ENCODE measurements at regions not wholly inside any gene's neighbourhood (a gene's known extent, or its start where the extent isn't known, plus 50 kb on each side); places are given as distances from the start of the nearest gene placed in this dataset.

GRCh38 chr17:59513934-59514841 lies 51.2 kb upstream of the DHX40 start:
- no peaks in the 10 kb centered on the region for H3K4me1 ChIP-seq (ENCODE audit: control insufficient read depth, insufficient read depth, low read length)
- H4K20me1 ChIP-seq (ENCODE audit: control insufficient read depth, insufficient read depth): no peaks in the 10 kb centered on the region
- H3K9me3 ChIP-seq (replicated peaks; ENCODE audit: control insufficient read depth, insufficient read depth, low read length): no peaks in the 10 kb centered on the region
- in situ Hi-C loops (cut with MboI): no loop called here
- DNase-seq (ENCODE audit: low read depth, low spot score) (no peak), FAIRE-seq (no peak), ATAC-seq (no peak)
- SMC1A ChIA-PET (ENCODE audit: uncharacterized antibody, unreplicated experiment): no interaction called here
- no peak overlapping the region for H3K4me2 ChIP-seq (ENCODE audit: control insufficient read depth, insufficient read depth)
- RAD21 ChIA-PET (ENCODE audit: unreplicated experiment): no interaction called here
- 61% methylated on average over 8 of the region's 8 CpGs for WGBS (ENCODE audit: insufficient coverage, insufficient replicate concordance, low lambda C conversion rate, missing lambda C conversion rate)
- H3K4me3 ChIP-seq: no peak overlapping the region
- H3K27ac ChIP-seq (ENCODE audit: control insufficient read depth, insufficient read depth): no peak overlapping the region
- H3K27me3 ChIP-seq (replicated peaks in 1 of 2; ENCODE audit: control insufficient read depth in 2 of 2, insufficient read depth in 2 of 2, low read length in 1 of 2): no peaks in the 10 kb centered on the region
- TF ChIP-seq RFX5 (IDR thresholded peaks at IDR 0.05; ENCODE audit: low read depth, low read length) (no peak), RBBP5 (conservative IDR thresholded peaks at IDR 0.05) (no peak), POLR2A (IDR thresholded peaks at IDR 0.05; ENCODE audit: low read depth, low read length) (no peak), RAD21 (IDR thresholded peaks at IDR 0.05; ENCODE audit: insufficient read depth, low read depth, low read length) (no peak), JUNB (IDR thresholded peaks at IDR 0.05) (no peak), RAD51 (IDR thresholded peaks at IDR 0.05) (no peak), CHD4 (IDR thresholded peaks at IDR 0.05) (no peak), ZBTB11 (CRISPR knock-in tag; IDR thresholded peaks at IDR 0.05) (no peak), TCF12 (IDR thresholded peaks at IDR 0.05; ENCODE audit: low read depth, low read length) (no peak), MTA2 (IDR thresholded peaks at IDR 0.05; ENCODE audit: low read depth) (no peak), ZNF207 (IDR thresholded peaks at IDR 0.05; ENCODE audit: borderline replicate concordance) (no peak), ETV6 (conservative IDR thresholded peaks at IDR 0.05 in 1 of 2, IDR thresholded peaks at IDR 0.05 in 1 of 2; ENCODE audit: borderline replicate concordance in 1 of 2, low read depth in 1 of 2) (no peak), ZNF274 (IDR thresholded peaks at IDR 0.05; ENCODE audit: insufficient read depth, insufficient read length) (no peak)
- TF ChIP-seq, protein P1, sequence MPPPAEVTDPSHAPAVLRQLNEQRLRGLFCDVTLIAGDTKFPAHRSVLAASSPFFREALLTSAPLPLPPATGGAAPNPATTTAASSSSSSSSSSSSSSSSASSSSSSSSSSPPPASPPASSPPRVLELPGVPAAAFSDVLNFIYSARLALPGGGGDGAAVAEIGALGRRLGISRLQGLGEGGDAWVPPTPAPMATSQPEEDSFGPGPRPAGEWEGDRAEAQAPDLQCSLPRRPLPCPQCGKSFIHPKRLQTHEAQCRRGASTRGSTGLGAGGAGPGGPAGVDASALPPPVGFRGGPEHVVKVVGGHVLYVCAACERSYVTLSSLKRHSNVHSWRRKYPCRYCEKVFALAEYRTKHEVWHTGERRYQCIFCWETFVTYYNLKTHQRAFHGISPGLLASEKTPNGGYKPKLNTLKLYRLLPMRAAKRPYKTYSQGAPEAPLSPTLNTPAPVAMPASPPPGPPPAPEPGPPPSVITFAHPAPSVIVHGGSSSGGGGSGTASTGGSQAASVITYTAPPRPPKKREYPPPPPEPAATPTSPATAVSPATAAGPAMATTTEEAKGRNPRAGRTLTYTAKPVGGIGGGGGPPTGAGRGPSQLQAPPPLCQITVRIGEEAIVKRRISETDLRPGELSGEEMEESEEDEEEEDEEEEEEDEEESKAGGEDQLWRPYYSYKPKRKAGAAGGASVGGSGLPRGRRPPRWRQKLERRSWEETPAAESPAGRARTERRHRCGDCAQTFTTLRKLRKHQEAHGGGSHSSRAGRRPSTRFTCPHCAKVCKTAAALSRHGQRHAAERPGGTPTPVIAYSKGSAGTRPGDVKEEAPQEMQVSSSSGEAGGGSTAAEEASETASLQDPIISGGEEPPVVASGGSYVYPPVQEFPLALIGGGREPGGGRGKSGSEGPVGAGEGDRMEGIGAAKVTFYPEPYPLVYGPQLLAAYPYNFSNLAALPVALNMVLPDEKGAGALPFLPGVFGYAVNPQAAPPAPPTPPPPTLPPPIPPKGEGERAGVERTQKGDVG (CRISPR knock-in tag; IDR thresholded peaks at IDR 0.05): no peak
- H2AFZ ChIP-seq (ENCODE audit: control insufficient read depth, low read depth, low read length): no peak overlapping the region
- intact Hi-C loops (cut with micrococcal nuclease; ENCODE audit: unreplicated experiment): no loop called here
- H3K36me3 ChIP-seq (ENCODE audit: control insufficient read depth in 2 of 2, insufficient read depth in 2 of 2, low read length in 1 of 2): no peaks in the 10 kb centered on the region
- H3K79me2 ChIP-seq (ENCODE audit: control insufficient read depth, insufficient read depth, low read length): no peaks in the 10 kb centered on the region
- POLR2A ChIA-PET: no interaction called here
- CTCF ChIA-PET: interaction anchor here (0.6 to 1.7 kb wide), 3 partner anchors 8 to 225 kb away, joined by 3 to 5 read pairs (median 3); no protein-coding TSS in a partner anchor
- no peak overlapping the region for H3K9ac ChIP-seq (ENCODE audit: control insufficient read depth, insufficient read depth, low read length)
- BruUV-seq (replicated peaks): no TSS peak
